Mesothelial cell of epicardium (in vitro differentiated cells): ENCODE measurements at regions not wholly inside any gene's neighbourhood (a gene's known extent, or its start where the extent isn't known, plus 50 kb on each side); places are given as distances from the start of the nearest gene placed in this dataset.
A peak's percentile ranks its signal among the peaks of the same experiment; 100 is the strongest.
"Not testable (repeated sequence)": the region's sequence is repeated elsewhere in the genome, so short reads cannot be mapped to it uniquely, and the experiment has no call there.

Source experiments
- DNase-seq, 2 experiments: peaks; one replicate each; pipeline ENCODE4 v3.0.0; 2021; ENCODE audit warnings: low spot score in 2 of 2; ENCODE audit not compliant: unreplicated experiment in 2 of 2
- H3K27ac Mint-ChIP-seq: 2 replicates; pipeline ENCODE4 v1.8.0; 2021; ENCODE audit warnings: mixed read lengths
- H3K27me3 Mint-ChIP-seq: 2 replicates; pipeline ENCODE4 v1.8.0; 2021; ENCODE audit warnings: low read depth, mixed read lengths
- H3K36me3 Mint-ChIP-seq: 2 replicates; pipeline ENCODE4 v1.8.0; 2021; ENCODE audit warnings: mixed read lengths
- H3K4me1 Mint-ChIP-seq: 2 replicates; pipeline ENCODE4 v1.8.0; 2021; ENCODE audit warnings: mixed read lengths
- H3K4me3 Mint-ChIP-seq: 2 replicates; pipeline ENCODE4 v1.8.0; 2021; ENCODE audit warnings: mild to moderate bottlenecking, moderate library complexity, mixed read lengths
- H3K9me3 Mint-ChIP-seq: 2 replicates; pipeline ENCODE4 v1.8.0; 2021; ENCODE audit warnings: mixed read lengths
- CTCF ChIP-seq: fragments of 200-600 bp; sonication (generic); IDR thresholded peaks from one replicate; pipeline ENCODE4 v1.5.0; 2021; ENCODE audit warnings: antibody characterized with exemption; ENCODE audit not compliant: unreplicated experiment

- no peak for TF ChIP-seq CTCF
- Mint-ChIP-seq H3K9me3 (no peaks in the 10 kb centered on the region), H3K4me1 (no peaks in the 10 kb centered on the region), H3K27me3 (peaks cover 14% of the 10 kb centered on the region), H3K27ac (no peak overlapping the region), H3K4me3 (no peak overlapping the region), H3K36me3 (no peaks in the 10 kb centered on the region)
- DNase-seq, result no peak
Observed at GRCh38 chr11:122597511-122597910, 58.0 kb upstream of the UBASH3B start.

GRCh38 chr11:122594986-122595645, 60.4 kb upstream of the UBASH3B start:
- Mint-ChIP-seq H3K4me1 (no peaks in the 10 kb centered on the region), H3K27me3 (peaks cover 20% of the 10 kb centered on the region), H3K36me3 (no peaks in the 10 kb centered on the region), H3K4me3 (no peak overlapping the region), H3K9me3 (no peaks in the 10 kb centered on the region), H3K27ac (no peak overlapping the region)
- TF ChIP-seq CTCF, result no peak
- no peak for DNase-seq

- no peak overlapping the region for H3K27ac Mint-ChIP-seq
- H3K4me1 Mint-ChIP-seq, result no peaks in the 10 kb centered on the region
- H3K36me3 Mint-ChIP-seq, result no peaks in the 10 kb centered on the region
- no peaks in the 10 kb centered on the region for H3K9me3 Mint-ChIP-seq
- DNase-seq, result no peak
- peaks cover 24% of the 10 kb centered on the region for H3K27me3 Mint-ChIP-seq
- no peak overlapping the region for H3K4me3 Mint-ChIP-seq
- TF ChIP-seq CTCF, result no peak
Observed at GRCh38 chr11:122593473-122594420, 61.8 kb upstream of the UBASH3B start.

- no peak for TF ChIP-seq CTCF
- H3K9me3 Mint-ChIP-seq, result peaks cover 7% of the 10 kb centered on the region
- H3K27me3 Mint-ChIP-seq, result peaks cover 24% of the 10 kb centered on the region
- no peak overlapping the region for H3K4me3 Mint-ChIP-seq
- no peaks in the 10 kb centered on the region for H3K36me3 Mint-ChIP-seq
- no peak overlapping the region for H3K27ac Mint-ChIP-seq
- no peak for DNase-seq
- no peaks in the 10 kb centered on the region for H3K4me1 Mint-ChIP-seq
Observed at GRCh38 chr11:122592641-122593040, 62.9 kb upstream of the UBASH3B start.

- no peak for DNase-seq
- no peak for TF ChIP-seq CTCF
- no peak overlapping the region for H3K27ac Mint-ChIP-seq
- peaks cover 10% of the 10 kb centered on the region for H3K4me1 Mint-ChIP-seq
- no peak overlapping the region for H3K4me3 Mint-ChIP-seq
- no peaks in the 10 kb centered on the region for H3K27me3 Mint-ChIP-seq
- H3K36me3 Mint-ChIP-seq, result no peaks in the 10 kb centered on the region
- H3K9me3 Mint-ChIP-seq, result peaks cover 23% of the 10 kb centered on the region
Observed at GRCh38 chr11:122584670-122585069, 70.9 kb upstream of the UBASH3B start.

GRCh38 chr11:122580071-122580470, 75.5 kb upstream of the UBASH3B start:
- not testable (repeated sequence) for H3K27me3 Mint-ChIP-seq, DNase-seq, H3K36me3 Mint-ChIP-seq
- Mint-ChIP-seq H3K27ac (peak overlapping the region; percentile 90), H3K4me1 (peaks cover 10% of the 10 kb centered on the region), H3K9me3 (peaks cover 21% of the 10 kb centered on the region), H3K4me3 (peak overlapping the region; percentile 72)
